HS-27A (cell line): ENCODE measurements at regions not wholly inside any gene's neighbourhood (a gene's known extent, or its start where the extent isn't known, plus 50 kb on each side); places are given as distances from the start of the nearest gene placed in this dataset.
A peak's percentile ranks its signal among the peaks of the same experiment; 100 is the strongest.

Experiments used
- DNase-seq: peaks from one replicate; pipeline ENCODE4 v3.0.0-alpha.2; 2012; ENCODE audit warnings: low read depth, missing footprints

DNA sequence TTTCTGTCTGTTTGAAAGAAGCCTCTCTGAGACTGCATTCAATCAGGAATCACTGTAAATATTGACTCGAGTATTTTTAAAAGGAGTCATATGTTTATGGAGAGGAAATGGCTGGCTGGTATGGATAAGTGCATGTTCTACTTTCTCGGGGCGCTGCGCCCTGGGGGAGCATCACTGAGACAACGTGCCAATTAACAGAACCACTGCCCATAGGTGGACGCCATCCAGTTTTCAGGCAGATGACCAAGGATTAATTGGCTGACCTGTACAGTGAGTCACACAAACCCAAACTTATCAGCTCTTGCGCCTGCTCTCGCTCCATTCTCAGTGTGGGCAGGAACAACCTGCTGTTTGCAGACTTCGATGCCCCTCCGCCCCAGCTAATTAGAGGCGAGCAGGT, 571.2 kb downstream of the QKI start:
- no peak for DNase-seq

DNA sequence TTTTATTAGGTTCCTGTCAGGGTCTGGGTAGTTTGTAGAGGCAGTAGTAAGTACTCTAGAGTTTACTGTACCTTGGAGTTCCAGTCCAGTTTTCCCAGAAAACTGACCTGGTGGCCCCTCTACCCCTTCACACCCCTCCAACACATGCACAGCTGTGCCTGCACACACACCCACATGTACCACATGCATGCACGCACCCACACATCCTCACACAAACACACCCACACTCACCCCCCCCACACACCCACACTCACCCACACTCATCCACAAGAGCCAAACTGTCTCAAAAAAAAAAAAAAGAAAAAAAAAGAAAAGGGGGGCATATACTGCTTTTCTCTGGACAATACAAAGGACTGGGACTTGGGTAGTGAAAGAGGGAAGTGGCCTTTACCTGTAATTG, 570.5 kb downstream of the QKI start:
- no peak for DNase-seq

DNA sequence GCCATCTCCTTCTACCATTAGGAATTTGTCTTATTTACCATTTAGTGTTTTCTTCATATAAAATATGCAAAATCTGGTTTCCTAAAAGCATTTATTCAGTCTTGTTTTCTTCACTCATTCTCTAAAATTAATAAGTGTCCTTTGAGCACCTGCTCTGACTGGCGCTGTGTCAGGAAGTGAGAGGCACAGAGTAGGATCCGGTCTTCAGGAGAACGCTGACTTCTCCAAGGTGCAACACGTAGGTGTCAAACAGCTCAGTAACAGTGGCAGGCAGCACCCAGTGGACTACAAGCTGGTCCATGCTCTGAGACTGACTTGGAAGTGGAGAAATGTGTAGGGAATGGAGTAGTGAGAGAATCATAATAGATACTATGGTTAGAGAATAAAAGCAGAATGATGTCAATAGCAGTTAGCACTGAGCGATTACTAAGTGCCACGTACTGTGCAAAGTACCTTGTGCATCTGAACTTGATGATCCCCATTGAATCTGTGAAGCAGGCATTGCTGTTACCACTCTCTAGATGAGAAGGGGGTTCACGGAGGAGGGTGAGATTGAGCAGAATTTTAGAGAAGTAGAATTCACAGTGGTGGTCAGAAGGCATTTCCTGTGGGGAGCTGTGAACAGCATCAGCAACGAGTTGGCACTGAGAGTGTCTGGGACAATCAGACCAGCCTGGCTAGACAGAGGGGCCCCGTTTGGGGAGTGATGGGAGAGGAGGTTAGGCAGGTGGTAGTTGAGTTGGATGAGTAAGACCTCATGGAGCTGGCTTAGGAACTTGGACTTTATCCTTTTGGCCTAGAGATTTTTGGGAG, 569.8 kb downstream of the QKI start:
- no peak for DNase-seq

DNA sequence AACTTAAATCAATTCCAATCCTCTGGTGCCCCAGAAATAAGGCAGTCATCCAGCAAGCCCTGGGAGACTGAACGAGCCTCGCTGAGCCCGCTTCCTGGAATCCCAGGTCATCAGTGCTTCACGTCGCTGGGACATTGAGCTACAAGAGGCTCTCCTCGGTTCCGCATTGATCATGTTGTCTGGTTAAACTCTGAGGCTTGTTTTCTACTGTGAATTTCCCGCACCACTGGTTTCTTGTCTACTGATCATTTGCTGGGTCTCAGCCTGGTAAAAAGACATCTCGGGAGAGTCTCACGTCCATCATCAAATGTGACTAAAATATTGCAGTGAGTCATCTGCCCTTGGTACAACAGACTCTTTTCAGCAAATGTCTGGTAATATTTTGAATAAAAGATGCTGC, 569.2 kb downstream of the QKI start:
- no peak for DNase-seq

DNA sequence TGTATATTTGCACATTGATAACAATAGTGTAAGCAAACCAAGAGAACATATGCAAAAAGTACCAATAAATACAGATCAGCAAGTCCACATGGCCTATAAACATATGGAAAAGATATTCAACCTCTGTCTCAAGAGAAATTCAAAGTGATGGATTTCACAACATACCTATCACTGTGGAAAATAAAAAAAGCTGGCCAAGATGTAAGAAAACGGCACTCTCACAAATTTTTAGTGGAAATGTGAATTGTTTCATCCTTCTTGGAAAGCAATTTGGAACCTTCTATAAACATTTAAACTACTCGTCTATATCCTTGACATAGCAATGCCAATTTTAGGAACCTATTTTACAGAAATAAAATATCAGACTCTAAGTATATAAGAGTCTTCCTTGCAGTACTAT, 559.8 kb downstream of the QKI start:
- no peak for DNase-seq

DNA sequence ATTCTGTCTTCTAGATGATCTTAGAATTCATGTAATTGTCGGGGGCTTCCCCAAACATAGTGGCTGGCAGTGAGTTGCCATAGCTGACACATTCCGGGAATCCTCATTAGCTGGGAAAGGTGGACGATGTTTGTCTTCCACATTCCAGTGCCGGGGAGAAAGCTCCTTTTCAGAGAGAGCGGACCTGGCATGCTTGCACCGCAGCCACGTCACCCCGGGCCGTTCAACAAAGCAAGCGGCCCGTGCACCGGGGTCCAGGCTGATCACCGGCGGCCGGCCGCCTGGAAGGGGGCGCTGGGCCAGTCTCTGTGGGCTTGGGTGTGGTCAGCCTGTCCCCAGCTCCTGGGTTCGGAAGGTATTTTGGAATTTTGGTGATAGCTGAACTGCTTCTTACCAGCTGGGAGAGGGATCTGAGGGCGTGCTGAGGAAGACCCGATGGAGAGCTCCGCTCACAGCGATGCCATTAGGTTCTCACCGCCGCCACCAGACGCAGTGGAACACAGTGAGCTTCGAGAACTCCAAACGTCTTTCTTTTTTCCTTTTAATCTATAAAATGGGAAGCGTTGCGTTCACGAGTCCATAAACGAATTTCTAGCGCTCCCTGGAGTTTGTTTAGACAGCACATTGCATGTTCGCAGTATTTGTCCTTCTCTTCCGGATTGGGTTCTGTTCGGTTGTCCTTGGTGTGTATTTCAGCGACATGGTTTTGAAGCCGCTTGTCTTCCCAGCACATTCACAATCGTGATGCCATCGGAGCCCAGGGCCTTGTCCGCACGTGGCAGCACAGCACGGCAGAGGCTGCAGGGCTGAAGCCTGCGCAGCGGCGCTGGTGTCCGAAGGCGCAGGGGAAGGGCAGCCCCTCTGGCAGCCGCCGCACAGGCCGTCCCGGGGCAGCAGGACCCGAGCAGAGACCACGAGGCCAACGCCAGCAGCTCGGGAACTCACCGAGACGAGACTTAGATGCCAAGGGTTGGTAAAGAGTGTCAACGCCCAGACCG, 557.6 kb downstream of the QKI start:
- DNase-seq = no peak

DNA sequence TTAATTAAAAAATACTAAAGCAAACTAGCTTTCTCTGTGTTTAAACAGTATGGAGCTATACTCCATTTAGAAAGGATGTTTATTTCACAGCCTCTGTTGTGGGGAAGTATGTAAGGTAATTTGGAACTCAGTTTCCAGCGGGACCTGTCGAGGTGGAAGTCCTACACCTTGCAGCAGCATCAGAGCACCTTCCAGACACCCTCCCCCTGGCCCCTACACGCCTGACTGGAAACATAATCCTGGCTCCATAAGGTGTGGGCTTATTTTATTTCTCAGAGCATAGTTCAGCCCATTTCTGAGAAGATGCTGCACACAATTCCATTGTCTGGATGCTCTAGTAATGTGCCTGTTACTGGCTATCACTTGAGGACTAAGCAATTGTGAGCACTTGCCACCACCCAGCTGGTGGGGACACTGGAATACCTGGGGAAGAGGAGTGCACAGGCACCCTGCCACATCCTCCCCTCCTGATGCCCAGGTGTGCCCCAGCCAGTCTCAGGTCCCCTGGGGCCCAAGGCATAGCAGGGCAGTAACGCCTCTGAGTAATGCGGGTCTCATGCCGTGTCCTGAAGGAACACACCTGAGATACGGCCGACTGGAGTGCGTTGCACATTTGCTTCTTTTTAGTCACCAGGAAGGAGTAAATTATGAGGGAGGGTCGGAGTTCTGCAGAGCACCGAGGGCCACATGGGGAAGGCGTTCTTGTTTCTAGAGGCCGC, 556.5 kb downstream of the QKI start:
- DNase-seq = no peak

DNA sequence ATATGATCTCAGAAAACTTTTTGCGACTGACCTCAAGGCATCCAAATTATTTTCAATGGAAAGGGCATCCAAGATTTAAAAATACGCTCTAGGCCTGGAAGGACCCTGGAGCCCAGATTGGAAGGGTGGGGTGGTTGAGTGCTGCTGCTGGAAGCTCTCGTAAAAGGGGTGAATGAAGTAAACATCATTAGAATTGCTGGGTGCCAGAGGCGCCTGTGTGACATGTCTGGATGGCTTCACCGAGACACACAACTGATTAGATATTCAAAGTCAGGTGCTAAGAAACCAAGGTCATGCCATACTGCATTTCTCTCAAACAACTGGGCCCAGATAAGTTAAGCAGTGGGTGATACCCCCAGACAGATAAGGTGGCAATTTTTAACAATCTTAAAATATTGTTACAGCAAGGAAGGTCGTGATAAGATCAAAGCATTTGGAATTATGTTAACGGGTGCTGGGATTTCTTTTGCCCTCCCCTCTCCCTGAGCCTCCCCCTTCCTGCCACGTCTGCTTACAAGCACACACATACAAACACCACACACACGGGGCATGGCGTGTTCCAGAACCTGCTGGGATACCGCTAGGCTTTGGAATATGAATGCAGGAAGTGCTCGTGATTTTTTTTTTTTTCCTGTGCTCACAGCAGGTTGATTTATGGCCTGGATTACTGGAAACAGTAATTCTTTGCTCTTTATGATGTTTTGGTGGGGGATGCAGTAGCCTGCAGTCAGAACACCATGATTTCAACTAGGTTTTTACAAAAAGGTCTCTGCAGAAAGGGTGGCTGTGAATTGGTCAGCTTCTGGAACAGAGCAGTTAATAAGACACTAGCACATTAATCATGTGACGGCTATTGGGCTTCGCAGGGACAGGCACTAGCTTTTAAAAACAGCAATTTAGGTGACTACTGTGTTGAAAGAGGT, 551.2 kb downstream of the QKI start:
- no peak for DNase-seq

DNA sequence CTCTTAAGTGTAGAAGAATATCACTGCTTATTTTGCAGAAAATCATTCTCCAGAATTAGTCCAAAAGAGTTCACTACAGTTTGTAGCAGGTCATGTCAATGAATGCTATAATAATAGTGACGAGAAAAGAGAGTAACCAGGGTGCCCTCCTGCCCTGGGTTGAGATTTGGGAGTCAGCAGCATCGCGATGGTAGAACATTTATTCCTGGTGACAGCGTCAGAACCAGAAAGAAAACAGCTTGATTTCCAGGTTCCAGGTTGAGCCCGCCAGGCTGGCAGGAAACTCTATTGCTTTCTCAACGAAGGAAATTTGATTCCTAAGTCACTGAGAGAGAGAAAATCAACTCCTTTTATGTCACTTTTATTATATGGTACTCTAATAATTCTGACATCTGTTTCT, 550.3 kb downstream of the QKI start:
- no peak for DNase-seq

DNA sequence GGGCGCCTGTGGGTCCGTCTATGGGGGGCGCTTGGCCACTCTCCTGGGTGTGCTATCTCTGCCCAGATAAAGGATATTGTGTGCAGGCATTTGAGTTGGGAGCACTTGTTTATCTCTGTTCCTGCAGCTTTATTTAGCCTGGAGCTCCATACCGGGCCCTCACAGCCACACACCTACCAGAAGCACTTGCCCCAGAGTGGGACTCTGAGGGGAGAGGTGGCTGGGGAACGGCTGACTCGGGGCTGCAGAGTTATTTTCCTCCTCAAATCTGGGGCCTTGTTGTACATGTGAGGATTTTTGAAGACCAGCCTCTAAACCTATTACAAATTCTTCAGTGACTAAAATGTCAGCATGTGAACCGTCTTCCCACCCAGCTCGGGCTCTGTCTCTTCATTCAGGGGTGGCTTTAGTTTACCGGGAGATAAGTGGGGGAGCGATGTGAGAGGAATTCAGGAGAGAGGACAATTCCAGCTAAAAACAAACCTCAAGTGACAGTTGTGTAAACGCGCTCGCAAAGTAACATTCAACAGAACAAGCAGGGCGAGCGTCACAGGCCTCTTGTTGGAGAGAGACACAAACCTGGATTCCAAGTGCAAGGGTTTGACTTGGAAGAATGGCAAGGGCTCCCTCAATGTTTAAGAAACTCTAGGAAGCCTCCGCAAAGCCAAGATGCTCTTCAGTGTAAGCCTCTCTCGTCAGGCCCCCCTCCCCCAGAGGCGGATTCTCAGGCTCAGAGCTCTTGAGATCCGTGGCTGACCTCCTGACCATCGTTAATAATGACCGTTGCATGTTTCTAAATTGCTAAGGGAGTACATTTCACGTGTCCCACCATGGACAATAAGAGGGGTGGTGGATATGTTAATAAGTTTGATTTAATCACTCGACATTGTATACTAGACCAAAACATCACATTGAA, 548.9 kb downstream of the QKI start:
- DNase-seq = no peak

DNA sequence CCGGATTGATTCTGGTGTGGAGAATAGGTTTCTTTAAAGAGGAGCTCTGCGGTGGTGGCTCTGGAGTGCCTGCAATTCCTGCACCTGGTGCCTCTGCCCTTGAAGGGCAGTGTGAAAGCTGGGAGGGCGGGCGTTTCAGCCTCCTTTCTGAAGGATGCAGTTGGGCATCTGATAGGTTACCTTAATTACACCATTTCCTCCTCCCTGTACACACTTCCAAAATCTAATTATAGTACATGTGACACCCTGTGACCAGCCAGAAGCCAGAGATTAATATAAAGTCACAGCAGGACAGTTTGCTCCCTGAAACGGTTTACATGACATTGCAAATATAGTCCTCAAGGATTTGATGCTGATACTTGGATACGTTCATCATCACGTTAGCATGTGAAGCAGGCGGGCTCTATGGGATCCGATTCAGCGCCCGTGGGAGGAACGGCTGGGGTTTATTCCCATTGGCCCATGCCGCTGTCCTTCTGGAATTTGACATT, 548.2 kb downstream of the QKI start:
- no peak for DNase-seq

DNA sequence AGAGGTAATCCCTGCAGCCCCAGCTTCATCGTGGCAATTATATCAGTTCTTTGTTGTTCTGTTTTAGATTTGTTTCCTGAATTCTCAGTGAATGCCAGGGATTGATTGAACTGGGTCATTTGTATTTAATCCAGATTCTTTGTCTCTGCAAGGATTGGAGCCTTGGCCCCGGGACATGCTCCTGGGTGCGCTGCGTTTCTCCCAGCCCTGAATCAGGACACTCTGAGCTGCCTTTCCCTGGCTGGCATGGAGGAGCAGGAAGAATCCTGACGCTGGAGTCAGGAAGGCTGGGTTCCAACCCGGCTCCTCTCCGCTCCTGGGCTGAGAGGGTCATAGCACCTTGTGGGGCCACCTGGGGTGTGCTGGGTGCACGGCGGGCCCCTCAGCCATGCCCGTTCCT, 545.6 kb downstream of the QKI start:
- DNase-seq = no peak

DNA sequence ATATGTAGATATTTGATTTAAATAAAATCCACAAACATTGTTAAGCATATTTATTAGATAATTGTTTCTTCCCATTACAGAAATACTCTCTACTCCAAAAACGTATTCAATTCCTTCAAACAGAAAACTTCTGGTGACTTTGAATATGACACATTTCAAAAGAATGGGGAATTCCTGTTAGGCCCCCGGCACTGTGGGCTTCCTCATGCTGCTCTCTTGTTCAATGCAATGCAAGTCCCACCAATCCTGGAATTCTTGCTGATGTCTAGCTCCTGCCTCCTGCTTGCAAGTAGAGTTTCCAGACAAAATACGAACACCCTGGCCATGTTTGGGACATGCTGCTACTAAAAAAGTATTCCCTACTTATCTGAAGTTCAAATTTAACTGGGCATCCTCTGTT, 544.1 kb downstream of the QKI start:
- no peak for DNase-seq

DNA sequence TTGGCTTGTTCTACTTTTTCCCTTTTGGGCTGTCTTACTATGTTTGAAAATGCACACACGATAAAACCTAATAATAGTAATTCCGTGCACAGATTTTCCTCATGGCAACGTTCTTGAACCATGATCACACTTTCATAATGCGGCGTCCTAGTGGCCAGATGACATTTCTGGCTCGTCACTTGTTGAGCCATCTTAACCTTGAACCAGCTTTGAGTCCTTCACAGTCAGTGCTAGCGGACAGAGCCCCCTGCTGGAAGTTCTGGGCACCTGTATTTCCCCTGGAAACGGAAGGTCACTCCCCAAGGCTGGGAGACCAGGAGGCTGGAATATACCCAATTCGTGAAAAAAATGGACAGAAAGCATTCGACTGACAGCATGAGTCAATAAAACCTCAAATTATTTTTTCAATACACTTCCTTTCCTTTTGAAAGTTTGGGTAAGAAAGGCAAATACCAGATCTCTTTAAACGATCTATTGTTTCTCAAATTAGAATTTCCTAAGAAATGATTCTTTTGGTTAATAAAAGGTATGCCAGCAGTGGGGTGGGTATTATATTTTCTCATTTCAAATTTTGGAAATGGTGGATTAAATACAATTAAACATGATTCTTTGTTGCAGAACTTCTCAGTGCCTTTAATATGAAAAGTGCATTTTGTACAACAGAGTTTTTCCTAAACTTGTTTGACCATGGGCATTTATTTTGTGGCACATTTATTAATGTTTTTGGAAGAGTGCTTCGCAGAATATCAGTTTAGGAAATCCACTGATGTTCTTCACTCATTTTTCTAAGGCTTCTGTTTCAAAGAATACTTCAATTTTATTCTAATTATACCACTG, 542.3 kb downstream of the QKI start:
- DNase-seq = peak; percentile 17

DNA sequence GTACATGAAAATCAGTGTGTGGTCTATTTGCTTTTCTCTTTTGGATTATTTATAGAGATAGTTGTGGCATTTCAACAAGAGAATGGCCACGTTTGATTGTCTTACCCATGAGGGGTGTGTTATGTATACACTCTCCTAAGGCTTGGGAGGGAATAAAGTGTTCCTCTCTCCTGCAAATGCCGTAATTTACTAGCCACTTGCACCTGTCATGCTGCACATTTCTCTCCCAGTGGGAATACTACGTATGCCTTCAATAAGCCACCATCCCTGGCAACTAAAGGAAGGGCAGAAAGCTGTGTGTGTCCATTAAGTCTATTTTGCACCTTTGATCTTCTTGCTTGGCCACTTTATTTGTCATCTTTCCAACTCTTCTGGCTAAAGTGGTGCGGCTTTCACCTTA, 541.2 kb downstream of the QKI start:
- DNase-seq = no peak

DNA sequence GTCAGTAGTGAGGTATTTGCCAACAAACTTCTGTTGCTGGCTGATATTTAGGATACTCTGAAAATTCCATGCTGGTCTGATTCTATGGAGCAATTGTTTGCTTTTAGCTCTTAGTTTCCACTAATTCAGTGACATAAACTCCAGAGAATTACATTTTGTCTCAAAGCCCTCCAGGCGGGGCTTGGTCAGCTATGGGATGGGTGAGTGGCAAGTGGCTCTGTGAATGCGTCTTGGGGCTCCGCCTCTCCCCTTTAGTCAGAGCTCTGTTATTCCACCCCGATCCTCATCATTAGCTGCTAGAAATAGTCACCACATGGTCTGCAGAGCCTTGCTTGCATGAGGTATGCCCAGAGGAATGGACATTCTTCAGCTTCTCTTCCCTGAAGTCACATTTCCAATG, 540.6 kb downstream of the QKI start:
- no peak for DNase-seq

DNA sequence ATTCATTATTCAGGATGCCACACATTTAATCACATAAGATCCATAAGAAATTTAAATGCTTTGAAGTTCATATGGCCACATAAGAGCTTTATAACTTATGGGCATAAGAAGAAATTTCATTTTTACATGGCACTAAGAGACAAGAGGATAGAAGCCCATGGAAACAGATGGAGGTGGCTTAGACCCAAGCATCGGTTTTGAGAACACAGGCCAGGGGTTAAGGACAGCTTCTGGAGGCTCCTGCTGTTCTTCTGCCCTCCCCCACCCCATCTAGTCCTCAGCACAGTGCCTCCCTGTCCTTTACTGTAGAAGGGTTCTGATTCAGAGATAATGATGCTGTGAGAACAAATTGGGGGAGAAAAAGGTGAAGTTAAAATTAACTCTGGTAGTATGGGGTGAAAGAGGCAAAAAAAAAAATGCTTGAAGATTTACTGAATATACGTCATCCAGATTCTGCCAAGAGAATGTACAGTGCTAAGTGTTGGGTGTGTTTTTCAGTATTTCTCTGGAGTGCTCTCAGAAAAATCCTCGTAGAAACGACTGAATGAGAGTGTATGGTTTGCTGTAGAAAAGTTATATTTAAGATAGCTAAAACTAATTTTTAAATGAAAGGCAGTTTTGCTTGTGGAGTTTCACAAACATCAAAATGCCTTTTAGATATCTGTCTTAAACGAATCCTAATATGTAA, 539.7 kb downstream of the QKI start:
- no peak for DNase-seq

DNA sequence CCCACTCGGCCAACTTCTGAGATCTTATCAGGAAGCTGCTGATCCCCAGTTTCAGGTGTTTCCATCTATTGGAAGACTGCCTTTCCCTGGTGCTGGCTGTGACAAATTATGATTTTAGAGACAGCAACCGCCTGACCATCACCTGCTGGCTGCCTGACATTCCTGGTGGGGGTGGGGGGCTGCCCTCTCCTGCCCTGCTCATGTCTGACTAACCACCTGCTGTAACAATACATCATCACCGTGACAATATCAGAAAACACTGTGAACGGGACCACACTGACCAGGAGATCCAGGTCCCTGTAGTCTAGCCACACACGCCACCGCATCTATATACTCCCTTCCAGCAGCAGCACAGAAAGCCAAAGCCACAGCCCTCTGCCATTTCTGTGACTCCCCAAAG, 537.5 kb downstream of the QKI start:
- DNase-seq = no peak

DNA sequence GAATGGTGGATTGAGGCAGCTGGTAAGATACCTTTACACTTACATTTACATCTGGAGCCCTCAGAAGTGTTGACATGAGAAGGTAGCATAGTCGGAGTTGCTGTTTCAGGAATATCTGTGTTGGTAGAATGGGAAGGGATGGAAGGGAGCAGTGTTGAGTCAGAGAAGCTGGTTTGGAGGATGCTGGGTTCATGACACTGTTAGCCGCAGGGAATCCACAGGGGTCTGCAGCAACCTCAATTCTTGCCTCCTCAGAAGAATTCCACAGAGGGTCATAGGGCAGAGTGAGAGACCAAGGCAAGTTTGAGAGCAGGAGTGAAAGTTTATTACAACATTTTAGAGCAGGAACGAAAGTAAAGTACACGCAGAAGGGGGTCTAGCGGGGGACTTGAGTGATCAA, 536.8 kb downstream of the QKI start:
- no peak for DNase-seq
